Activated naive CD4-positive, alpha-beta T cell treated with Interleukin-2 at 50 U/mL for 16 hours (primary cell): ENCODE measurements at regions not wholly inside any gene's neighbourhood (a gene's known extent, or its start where the extent isn't known, plus 50 kb on each side); places are given as distances from the start of the nearest gene placed in this dataset.
"Not testable (repeated sequence)": the region's sequence is repeated elsewhere in the genome, so short reads cannot be mapped to it uniquely, and the experiment has no call there.

Experiments
- DNase-seq: peaks from one replicate; pipeline ENCODE4 v3.0.0-alpha.2; 2020

DNA sequence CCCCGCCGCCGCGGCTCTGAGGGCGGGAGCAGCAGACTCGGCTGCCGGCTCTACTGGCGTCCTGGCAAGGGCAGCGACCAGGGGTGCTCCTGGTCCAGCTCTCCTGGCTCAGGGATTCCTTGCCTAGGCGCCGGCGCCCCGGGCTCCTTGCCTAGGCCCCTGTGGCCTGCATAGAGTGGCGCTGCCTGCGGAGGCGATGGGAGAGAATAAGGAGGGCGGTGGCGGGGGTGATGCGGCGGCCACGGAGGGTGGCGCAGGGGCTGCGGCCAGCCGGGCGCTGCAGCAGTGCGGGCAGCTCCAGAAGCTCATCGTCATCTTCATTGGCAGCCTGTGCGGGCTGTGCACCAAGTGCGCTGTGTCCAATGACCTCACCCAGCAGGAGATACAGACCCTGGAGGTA, 136.6 kb upstream of the TP53TG3D start:
- DNase-seq = not testable (repeated sequence)

DNA sequence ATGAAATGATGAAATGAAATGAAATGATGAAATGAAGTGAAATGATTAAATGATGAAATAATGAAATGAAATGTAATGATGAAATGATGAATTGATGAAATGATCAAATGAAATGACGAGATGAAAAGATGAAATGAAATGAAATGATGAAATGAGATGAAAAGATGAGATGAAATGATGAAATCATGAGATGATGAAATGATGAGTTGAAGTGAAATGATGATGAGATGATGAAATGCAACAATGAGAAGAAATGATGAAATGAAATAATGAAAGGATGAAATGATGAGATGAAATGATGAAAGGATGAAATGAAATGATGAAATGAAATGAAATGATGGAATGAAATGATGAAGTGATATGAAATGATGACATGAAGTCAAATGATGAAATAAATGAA, 132.7 kb upstream of the TP53TG3D start:
- DNase-seq = not testable (repeated sequence)

DNA sequence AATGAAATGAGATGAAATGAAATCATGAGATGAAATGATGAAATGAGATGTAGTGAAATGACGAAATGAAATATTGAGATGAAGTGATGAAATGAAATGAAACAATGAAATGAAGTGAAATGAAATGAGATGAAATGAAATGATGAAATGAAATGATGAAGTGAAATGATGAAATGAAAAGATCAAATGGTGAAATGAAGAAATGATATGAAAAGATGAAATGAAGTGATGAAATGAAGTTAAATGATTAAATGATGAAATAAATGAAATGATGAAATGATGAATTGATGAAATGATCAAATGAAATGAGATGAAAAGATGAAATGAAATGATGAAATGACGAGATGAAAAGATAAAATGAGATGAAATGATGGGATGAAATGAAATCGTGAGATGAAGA, 132.3 kb upstream of the TP53TG3D start:
- not testable (repeated sequence) for DNase-seq

DNA sequence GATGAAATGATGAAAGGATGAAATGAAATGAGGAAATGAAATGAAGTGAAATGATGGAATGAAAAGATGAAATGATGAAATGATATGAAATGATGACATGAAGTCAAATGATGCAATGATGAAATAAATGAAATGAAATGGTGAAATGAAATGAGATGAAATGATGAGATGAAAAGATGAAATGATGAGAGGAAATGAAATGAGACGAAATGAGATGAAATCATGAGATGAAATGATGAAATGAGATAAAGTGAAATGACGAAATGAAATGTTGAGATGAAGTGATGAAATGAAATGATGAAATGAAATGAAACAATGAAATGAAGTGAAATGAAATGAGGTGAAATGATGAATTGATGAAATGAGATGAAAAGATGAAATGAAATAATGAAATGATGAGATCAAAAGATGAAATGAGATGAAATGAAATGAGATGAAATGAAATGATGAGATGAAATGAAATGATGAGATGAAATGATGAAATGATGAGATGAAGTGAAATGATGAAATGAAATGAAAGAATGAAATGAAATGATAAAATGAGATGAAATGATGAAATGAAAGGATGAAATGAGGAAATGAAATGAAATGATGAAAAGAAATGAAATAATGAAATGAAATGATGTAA, 131.7 kb upstream of the TP53TG3D start:
- not testable (repeated sequence) for DNase-seq

DNA sequence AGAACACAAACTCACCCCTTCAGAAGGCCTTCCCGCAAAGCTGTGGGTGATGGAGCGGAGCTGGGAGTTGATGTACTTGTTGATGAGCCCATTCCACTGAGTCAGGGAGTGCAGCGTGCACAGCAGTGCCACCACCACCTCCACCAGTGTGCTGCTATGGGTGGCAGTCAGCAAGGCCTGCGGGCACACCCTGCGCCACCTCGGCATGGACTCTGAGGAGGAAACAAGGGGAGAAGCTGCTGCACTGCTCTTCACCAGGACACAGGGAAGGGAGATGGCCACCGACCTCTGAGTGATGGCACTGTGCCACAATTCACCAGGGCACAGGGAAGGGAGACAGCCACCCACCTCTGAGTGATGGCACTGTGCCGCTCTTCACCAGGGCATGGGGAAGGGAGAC, 100.7 kb upstream of the TP53TG3D start:
- DNase-seq = not testable (repeated sequence)

DNA sequence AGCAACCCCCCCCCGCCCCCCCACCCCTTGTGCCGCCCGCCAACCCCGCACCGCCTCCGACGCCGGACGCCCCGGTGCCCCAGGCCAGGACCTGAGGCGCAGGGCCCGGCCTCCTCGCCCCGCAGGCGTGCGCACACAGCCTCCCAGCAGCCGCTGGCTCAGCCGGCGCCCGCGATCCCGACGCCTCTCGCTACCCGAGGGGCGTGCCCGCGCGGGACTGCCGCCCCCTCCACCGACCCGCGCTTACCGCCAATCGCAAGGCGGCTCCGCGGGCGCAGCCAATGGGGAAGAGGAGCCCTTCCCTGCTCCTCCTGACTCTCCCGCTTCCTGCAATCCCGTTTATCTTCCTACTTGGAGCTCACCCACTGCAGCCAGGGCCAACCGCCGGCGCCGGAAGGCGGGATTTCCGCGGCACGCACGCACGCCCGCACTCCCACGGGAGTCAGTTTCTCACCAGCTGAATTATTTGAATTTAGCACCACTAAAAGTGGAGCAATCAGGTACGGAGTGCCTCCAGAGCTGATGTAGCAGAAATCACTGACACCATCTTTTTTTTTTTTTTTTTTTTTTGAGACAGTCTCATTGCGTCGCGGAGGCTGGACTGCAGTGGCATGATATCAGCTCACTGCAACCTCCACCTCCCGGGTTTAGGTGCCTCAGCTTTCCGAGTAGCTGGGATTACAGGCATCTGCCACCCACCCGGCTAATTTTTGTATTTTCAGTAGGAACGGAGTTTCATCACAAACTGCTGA, 65.0 kb upstream of the TP53TG3D start:
- DNase-seq = not testable (repeated sequence)

DNA sequence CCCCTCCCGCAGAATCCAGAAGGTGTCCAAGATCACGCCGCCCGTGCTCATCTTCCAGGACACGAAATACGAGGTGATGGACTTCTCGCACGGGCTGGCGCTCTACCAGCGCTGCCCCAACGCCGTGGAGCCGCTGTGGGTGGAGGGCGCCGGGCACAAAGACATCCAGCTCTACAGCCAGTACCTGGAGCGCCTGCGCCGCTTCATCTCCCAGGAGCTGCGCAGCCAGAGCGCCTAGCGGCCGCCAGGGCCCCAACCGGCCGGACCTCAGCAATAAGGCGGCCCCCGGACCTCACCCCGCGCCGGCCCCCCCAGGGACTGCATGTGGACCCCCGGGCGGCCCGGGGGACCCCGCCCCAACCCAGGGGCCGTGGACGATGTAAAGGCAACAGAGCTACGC, 50.5 kb upstream of the TP53TG3D start:
- DNase-seq = not testable (repeated sequence)
